H1 (cell line): ENCODE measurements at regions not wholly inside any gene's neighbourhood (a gene's known extent, or its start where the extent isn't known, plus 50 kb on each side); places are given as distances from the start of the nearest gene placed in this dataset.

Experiments
- BACH1 ChIP-seq: IDR thresholded peaks from 2 replicates; pipeline ENCODE4 v1.6.1; 2012; ENCODE audit warnings: low read length, improper control_type of control experiment
- CEBPB ChIP-seq: IDR thresholded peaks from 2 replicates; pipeline ENCODE4 v1.6.1; 2012; ENCODE audit warnings: low read depth, low read length
- GABPA ChIP-seq: IDR thresholded peaks from 2 replicates; pipeline ENCODE4 v1.6.1; 2011; ENCODE audit warnings: mild to moderate bottlenecking, low read length, moderate library complexity, borderline replicate concordance; ENCODE audit not compliant: insufficient read depth
- POLR2A ChIP-seq, 2 experiments: IDR thresholded peaks; 1 replicate in 1 of 2; 2 replicates in 1 of 2; pipeline ENCODE4 v1.6.1; 2011; ENCODE audit warnings: low read depth in 2 of 2, low read length in 2 of 2, mild to moderate bottlenecking in 2 of 2; ENCODE audit errors: control extremely low read depth in 1 of 2
- RFX5 ChIP-seq: IDR thresholded peaks from 2 replicates; pipeline ENCODE4 v1.6.1; 2011; ENCODE audit warnings: low read depth, low read length, improper control_type of control experiment, borderline replicate concordance
- RNF2 ChIP-seq: fragments of 200-900, 300-1000 bp; sonication (generic); IDR thresholded peaks from 2 replicates; pipeline ENCODE4 v1.7.1; 2016; ENCODE audit warnings: borderline replicate concordance, low read depth, mild to moderate bottlenecking, antibody characterized with exemption, low read length; ENCODE audit not compliant: poor library complexity, severe bottlenecking; ENCODE audit errors: missing control alignments
- SRF ChIP-seq: IDR thresholded peaks from 2 replicates; pipeline ENCODE4 v1.6.1; 2011; ENCODE audit warnings: mild to moderate bottlenecking, low read depth, low read length, moderate library complexity
- TEAD4 ChIP-seq: IDR thresholded peaks from 2 replicates; pipeline ENCODE4 v1.6.1; 2012; ENCODE audit warnings: low read depth, low read length, inconsistent platforms, mixed read lengths
- TF ChIP-seq, protein P1 (sequence below): fragments of 300-600 bp; sonication (generic); IDR thresholded peaks from 2 replicates; pipeline ENCODE4 v1.7.1; 2012; ENCODE audit warnings: low read length, moderate library complexity, mild to moderate bottlenecking, inconsistent platforms; ENCODE audit not compliant: insufficient replicate concordance
- TF ChIP-seq, protein P2 (sequence below): IDR thresholded peaks from 2 replicates; pipeline ENCODE4 v1.6.1; 2012; ENCODE audit warnings: inconsistent platforms

DNA sequence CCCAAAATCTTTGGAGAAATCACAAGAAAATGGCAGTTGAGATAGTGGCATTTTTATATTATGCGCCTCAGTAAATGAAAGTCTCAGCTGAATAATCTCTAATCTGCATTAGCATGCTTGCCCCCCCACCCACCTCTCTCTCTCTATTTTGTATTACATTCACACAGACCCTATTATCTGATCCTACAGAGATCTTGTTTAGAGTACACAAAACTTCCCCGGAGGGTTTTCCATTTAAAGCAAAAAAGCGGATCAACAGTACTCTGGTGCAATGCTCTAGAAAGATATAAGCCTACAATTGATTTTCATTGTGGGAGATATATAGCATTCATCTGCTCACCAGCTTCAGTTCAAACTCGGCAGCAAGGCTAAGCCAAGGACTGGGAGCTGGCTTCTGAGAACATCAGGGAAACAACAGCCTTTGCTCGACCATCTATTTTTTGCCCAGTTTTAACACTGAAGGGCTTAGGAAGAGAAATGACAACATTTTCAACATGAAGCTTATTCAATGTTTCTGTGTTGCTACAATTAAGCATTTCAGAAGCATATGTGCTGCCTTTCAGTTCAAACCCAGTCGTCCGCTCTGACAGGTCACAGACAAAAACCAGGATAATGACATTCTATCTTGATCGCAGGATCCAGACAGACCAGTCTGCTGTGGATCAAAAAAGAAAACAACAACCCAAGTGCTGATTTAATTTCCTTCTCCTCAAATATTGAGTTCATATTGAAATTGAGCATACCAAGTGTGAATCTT is 137.6 kb upstream of the ATXN1 start (continued):
- TF ChIP-seq, protein P1, sequence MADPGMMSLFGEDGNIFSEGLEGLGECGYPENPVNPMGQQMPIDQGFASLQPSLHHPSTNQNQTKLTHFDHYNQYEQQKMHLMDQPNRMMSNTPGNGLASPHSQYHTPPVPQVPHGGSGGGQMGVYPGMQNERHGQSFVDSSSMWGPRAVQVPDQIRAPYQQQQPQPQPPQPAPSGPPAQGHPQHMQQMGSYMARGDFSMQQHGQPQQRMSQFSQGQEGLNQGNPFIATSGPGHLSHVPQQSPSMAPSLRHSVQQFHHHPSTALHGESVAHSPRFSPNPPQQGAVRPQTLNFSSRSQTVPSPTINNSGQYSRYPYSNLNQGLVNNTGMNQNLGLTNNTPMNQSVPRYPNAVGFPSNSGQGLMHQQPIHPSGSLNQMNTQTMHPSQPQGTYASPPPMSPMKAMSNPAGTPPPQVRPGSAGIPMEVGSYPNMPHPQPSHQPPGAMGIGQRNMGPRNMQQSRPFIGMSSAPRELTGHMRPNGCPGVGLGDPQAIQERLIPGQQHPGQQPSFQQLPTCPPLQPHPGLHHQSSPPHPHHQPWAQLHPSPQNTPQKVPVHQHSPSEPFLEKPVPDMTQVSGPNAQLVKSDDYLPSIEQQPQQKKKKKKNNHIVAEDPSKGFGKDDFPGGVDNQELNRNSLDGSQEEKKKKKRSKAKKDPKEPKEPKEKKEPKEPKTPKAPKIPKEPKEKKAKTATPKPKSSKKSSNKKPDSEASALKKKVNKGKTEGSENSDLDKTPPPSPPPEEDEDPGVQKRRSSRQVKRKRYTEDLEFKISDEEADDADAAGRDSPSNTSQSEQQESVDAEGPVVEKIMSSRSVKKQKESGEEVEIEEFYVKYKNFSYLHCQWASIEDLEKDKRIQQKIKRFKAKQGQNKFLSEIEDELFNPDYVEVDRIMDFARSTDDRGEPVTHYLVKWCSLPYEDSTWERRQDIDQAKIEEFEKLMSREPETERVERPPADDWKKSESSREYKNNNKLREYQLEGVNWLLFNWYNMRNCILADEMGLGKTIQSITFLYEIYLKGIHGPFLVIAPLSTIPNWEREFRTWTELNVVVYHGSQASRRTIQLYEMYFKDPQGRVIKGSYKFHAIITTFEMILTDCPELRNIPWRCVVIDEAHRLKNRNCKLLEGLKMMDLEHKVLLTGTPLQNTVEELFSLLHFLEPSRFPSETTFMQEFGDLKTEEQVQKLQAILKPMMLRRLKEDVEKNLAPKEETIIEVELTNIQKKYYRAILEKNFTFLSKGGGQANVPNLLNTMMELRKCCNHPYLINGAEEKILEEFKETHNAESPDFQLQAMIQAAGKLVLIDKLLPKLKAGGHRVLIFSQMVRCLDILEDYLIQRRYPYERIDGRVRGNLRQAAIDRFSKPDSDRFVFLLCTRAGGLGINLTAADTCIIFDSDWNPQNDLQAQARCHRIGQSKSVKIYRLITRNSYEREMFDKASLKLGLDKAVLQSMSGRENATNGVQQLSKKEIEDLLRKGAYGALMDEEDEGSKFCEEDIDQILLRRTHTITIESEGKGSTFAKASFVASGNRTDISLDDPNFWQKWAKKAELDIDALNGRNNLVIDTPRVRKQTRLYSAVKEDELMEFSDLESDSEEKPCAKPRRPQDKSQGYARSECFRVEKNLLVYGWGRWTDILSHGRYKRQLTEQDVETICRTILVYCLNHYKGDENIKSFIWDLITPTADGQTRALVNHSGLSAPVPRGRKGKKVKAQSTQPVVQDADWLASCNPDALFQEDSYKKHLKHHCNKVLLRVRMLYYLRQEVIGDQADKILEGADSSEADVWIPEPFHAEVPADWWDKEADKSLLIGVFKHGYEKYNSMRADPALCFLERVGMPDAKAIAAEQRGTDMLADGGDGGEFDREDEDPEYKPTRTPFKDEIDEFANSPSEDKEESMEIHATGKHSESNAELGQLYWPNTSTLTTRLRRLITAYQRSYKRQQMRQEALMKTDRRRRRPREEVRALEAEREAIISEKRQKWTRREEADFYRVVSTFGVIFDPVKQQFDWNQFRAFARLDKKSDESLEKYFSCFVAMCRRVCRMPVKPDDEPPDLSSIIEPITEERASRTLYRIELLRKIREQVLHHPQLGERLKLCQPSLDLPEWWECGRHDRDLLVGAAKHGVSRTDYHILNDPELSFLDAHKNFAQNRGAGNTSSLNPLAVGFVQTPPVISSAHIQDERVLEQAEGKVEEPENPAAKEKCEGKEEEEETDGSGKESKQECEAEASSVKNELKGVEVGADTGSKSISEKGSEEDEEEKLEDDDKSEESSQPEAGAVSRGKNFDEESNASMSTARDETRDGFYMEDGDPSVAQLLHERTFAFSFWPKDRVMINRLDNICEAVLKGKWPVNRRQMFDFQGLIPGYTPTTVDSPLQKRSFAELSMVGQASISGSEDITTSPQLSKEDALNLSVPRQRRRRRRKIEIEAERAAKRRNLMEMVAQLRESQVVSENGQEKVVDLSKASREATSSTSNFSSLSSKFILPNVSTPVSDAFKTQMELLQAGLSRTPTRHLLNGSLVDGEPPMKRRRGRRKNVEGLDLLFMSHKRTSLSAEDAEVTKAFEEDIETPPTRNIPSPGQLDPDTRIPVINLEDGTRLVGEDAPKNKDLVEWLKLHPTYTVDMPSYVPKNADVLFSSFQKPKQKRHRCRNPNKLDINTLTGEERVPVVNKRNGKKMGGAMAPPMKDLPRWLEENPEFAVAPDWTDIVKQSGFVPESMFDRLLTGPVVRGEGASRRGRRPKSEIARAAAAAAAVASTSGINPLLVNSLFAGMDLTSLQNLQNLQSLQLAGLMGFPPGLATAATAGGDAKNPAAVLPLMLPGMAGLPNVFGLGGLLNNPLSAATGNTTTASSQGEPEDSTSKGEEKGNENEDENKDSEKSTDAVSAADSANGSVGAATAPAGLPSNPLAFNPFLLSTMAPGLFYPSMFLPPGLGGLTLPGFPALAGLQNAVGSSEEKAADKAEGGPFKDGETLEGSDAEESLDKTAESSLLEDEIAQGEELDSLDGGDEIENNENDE, result no peak
- no peak for TF ChIP-seq CEBPB
- no peak for TF ChIP-seq POLR2A (IDR thresholded peaks at IDR 0.05; ENCODE audit: control extremely low read depth in 1 of 2, low read depth in 2 of 2, low read length in 2 of 2)
- TF ChIP-seq RFX5, result no peak
- no peak for TF ChIP-seq GABPA
- TF ChIP-seq BACH1, result no peak
- no peak for TF ChIP-seq SRF
- TF ChIP-seq RNF2, result no peak
- TF ChIP-seq, protein P2, sequence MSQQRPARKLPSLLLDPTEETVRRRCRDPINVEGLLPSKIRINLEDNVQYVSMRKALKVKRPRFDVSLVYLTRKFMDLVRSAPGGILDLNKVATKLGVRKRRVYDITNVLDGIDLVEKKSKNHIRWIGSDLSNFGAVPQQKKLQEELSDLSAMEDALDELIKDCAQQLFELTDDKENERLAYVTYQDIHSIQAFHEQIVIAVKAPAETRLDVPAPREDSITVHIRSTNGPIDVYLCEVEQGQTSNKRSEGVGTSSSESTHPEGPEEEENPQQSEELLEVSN, result no peak
- no peak for TF ChIP-seq TEAD4
